Kidney tubule cell (primary cell): ENCODE measurements at regions not wholly inside any gene's neighbourhood (a gene's known extent, or its start where the extent isn't known, plus 50 kb on each side); places are given as distances from the start of the nearest gene placed in this dataset.
"Not testable (repeated sequence)": the region's sequence is repeated elsewhere in the genome, so short reads cannot be mapped to it uniquely, and the experiment has no call there.

ENCODE experiments used
- DNase-seq: peaks from one replicate; pipeline ENCODE4 v3.0.0-alpha.2; 2018; ENCODE audit warnings: low spot score

DNA sequence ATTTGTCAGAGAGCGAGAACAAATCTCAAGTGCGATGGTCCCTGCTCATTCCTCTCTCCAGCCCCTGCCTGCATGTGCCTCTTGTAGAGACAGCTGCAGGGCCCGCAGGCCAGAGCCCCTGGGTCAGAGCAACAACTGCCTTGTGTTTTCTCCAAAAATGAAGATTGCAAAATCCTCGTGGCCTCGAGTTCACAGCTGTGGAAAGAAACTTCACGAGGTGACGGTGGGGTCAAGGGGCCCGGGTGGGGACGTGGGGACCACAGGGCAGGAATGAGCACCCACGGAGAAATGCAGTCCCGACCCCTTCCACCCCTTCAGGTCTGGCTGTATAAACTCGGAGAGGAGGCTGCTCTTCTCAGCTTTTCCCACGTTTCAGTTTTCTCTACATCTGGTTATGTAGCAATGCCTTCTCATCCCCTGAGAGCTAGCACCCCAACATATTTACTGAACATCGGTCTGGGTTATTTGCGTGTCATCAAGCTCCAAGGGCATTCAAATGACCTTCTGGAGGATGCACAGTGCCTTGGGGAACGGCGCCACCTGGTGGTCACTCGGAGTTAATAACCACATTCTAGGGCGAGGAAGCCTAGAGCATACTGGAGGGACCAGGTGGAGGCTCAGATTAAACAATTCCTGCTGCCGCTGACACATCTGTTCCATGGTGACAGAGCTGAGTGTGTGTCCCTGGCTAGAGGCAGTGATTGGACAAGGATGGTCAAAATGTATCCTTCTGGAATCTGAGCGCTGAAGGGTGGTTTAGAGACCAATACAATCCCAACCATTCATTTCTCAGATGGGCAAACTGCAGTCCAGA lies 91.4 kb upstream of the CYRIA start:
- peak; percentile 61 for DNase-seq

DNA sequence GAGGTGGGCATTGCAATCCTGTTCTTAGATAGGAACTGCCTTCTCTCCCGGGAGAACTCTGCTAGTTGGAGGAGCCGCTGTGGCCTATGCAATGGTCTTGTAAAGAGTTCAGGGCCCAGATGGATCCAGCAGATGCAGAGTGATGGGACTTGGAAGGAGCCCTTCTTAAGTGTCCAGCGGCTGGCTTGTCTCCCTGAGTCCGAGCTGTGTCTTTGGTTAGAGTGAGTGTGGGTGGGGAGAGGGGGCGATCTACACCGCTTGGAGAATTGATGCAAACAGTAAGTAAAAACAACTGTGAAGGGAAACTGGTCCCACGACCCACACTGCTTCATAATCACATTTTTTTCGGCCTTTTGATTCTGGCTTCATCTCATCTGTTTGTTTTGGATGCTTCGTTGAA lies 89.8 kb upstream of the CYRIA start:
- DNase-seq: no peak

GRCh38 chr2:16753025-16753424 lies 87.4 kb upstream of the CYRIA start:
- DNase-seq: not testable (repeated sequence)

DNA sequence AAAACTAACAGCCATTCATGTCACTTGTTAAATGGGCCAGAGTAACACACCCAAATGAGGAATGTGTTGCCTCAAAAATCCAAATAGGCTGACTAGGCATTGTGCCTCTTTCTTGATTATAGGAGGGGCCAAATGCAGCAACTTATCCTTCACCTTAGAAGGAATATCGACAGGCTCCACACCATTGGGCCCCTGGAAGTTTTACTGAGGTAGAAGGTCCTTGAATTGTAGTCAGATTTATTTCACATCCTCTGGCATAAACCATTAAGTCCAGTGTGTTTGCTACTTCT lies 85.2 kb upstream of the CYRIA start:
- DNase-seq: not testable (repeated sequence)

DNA sequence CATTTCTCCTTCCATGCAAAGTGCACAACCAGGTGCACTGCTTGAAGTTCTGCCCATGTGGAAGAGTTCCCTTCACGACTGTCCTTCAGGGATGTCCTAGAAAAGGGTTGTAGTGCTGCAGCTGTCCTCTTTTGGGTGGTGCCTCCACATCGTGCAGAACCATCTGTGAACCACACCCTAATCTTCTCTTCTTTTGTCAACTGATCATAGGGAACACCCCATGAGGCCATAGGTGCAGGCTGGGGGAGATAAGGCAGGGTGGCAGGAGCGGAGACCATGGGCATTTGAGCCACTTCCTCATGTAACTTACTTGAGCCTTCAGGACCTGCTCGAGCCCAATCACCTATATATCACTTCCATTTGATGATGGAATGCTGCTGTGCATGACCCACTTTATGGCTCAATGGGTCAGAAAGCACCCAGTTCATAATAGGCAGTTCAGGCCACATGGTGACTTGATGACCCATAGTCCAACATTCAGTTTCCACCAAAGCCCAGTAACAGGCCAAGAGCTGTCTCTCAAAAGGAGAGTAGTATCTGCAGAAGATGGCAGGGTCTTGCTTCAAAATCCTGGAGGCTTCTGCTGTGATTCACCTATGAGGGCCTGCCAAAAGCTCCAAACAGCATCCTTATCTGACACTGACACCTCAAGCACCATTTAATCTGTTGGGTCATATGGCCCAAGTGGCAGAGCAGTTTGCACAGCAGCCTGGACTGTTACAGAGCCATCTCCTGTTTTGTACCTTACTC lies 84.7 kb upstream of the CYRIA start:
- DNase-seq: no peak

DNA sequence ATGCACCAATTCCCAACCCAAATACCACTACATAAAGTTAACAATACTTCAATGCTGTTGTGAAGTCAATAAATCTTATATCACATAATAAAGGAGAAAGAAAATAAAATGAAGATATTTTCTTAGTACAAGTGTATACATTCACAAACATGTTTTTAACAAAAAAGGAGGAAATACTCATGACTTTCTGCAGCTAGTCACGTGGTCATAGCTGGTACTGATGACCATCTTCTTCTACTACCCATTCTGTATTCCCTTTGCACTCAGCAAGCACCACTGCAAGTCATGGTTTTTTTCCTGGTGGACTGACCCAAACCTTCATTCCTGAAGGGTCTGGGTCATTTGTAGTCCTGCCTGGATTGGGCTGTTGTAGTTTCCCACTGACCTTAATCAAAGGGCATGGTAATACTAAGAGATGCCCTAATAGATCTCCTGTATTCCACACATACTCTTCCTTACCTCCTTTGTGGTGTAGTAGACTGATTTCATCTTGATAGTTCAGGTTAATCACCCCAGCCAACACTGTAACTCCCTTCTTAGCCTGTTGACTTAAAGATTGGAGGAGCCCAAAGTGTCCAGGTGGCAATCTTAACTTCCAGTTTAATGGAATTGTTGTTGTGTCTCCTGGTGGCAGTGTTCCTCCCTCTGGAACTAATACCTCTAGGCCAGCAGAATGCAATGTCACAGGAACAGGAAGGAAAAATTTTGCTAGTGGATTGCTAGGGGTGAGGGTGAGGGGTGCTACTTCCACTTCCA lies 83.1 kb upstream of the CYRIA start:
- not testable (repeated sequence) for DNase-seq

GRCh38 chr2:16747689-16748088 lies 82.1 kb upstream of the CYRIA start:
- no peak for DNase-seq

GRCh38 chr2:16747257-16747656 lies 81.6 kb upstream of the CYRIA start:
- no peak for DNase-seq

DNA sequence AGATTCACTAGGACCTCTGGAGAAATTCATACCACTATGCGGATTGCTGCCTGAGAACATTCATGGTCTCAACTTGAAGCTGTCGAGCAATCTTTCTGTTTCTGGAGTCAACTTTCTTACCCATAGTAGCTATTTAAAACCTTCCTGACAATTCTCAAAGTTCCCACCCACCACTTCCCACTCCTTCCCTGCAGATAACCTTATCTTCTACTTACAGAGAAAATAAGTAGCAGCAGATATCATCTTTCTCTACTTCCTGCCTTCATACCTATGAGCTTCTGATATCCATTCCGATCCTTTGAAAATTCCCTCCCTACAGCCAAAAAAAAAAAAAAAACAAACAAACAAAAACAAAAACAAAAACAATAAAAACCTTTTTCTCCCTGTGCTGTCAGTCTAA lies 81.2 kb upstream of the CYRIA start:
- DNase-seq: no peak

DNA sequence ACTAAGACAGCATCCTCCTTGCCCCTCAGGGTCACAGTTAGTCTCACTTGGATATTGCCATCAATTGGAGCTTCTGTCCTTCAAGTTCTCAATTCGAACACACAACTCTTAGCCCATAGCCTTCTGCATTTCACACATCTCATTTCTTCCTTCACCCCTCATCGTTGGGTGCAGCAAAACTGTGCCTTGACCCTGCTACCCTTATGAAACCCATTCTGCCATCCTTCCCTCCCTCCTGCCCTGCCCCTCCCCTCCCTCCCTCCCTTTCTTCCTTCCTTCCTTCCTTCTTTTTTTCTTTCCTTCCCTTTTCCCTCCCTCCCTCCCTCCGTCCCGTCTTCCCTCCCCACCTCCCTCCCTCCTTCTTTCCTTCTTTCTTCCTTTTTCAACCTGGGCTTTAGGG lies 80.7 kb upstream of the CYRIA start:
- no peak for DNase-seq

DNA sequence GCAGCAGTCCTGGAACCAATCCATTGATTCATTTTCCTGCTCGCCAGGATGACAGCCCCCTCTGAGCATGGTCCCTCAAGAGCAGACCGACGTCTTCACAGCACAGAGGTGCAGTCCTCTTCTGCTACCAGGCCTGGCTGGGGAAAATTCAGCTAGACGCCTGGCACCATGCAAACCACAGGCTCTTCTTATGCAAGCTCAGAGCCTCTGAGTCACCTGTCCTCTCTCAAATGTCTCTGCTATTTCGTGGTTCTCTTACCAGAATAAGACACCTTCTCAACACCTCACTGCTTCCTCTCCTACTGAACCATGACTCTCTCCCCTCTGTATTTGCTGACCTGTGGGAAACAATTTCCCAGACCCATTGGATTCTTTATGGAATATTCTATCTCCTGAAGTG lies 79.8 kb upstream of the CYRIA start:
- DNase-seq: peak; percentile 94

GRCh38 chr2:16744521-16744920 lies 78.9 kb upstream of the CYRIA start:
- no peak for DNase-seq

GRCh38 chr2:16742026-16742425 lies 76.4 kb upstream of the CYRIA start:
- DNase-seq: no peak

DNA sequence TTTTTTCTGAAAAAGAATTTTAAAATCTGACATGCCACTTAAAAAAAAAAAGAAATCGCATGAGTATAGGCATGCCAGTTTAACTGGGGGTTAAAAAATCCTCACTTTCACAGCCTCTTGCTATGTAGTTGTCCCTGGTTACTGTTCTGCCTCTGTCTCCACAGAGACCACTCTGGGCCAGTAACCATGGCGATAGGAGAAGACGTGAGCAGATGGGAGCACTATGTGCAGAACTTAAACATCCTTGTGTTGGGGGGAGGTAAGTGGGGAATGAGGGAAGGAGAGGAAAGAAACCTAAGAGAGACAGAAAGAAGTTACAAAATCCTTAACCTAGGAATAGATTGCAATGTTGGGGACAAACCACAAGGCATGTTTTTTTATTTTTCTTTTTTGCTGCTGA lies 75.9 kb upstream of the CYRIA start:
- DNase-seq: no peak

DNA sequence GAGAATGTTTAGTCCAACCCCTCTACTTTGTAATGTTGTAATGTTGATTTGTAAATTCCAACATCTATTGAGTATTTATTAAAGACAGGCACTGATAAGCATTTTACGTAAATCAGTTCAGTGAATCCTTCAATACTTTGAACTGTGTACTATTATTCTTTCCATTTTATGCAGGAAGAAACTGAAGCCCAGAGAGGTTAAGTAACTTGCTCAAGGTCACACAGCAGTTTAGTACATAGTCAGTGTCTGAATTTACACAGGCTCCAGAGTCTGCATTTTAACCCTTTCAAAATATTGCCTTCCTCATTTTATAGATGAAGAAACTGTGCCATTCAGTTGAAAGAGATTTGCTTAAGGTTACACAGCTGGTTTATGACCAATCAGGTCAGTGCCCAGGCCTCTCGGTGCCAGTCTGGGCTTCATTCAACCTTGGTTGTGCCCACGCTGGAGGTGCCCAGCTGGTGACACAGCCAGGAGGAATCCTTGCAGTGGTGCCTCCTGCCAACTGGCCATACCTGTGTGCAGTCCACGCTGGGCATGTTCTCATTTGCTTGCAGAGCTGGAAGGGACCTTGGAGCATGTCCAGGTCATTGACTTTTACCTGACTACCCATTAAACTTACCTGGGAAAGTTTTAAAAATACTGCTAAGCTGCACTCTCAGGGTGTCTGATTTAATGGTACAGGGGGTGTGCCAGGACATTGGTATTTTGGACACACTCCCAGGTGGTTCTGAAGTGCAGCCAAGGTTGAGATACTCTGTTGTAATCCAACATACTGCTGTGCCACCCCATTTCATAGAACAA lies 74.3 kb upstream of the CYRIA start:
- DNase-seq: peak; percentile 79

DNA sequence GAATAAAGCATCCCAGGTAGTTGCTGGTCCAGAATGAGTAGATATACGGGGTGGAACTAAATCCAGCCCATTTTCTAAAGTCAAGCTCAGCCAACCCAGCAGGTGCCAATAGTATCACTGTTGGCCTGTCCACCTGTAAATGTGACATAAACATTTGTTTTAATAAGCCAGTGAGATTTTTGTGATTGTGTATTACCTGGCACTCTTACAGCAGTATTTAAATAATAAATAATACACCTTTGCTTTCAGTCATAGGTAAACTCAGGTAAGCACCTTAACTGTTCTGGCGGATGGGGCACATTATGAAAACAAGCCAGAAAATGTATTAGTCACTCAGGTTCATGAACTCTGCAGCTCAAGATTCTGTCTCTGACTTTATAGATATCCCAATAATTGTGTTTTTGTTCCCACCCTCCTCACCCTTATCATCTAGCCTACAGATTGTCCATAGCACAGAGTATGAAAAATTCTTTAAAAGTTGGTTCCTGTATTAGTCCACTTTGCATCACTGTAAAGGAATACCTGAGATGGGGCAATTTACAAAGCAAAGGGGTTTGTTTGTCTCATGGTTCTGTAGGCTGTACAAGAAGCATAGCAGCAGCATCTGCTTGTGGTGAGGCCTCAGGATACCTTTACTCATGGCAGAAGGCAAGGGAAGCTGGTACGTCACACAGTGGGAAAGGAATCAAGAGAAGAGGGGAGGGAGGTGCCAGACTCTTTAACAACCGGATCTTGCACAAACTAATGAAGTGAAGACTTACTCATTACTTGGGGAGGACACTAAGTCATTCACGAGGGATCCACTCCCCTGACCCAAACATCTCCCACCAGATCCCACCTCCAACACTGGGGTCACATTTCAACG lies 73.0 kb upstream of the CYRIA start:
- DNase-seq: no peak

DNA sequence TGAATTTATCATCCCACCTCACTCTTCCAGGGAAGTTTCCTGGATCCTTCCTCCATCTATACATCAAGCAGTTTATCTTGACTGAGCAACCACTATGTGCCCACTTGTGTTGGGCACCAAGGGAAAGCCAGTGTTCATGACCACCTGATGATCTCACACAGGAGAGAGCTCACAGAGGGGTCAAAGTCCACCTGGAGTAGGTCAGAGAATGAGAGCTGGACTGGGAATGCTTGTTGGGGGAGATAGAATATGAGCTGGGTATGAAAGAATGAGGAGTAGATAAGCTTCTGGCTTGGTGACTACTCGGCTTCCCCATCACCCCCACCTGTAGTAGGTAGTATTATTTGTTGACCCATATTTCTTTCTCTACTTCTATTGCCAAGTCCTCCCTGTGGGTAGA lies 72.2 kb upstream of the CYRIA start:
- DNase-seq: no peak

- DNase-seq: no peak
Measured at GRCh38 chr2:16736633-16737032, 71.0 kb upstream of the CYRIA start.

DNA sequence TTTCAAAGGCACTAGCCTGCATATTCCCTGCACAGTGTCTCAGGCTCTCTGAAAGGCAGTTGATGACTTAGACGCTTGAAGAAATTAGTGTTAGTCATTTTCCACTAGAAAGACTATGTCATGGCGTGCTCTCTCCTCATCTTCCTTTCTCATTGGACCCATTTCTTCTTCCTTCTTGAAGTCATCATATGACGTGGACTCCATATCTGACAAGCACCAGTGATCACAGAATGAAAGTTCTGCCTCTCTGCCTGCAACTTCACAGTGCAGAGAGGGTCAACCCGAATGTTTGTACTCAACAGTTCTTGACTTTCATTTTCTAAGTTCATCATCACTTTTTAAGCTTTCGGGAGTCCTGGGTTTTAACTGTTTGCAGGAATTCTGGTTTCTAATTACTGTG lies 63.7 kb upstream of the CYRIA start:
- DNase-seq: peak; percentile 6

- no peak for DNase-seq
Measured at GRCh38 chr2:16728351-16729136, 62.9 kb upstream of the CYRIA start.
